Dedifferentiated amniotic fluid mesenchymal stem cell (primary cell): ENCODE measurements at regions not wholly inside any gene's neighbourhood (a gene's known extent, or its start where the extent isn't known, plus 50 kb on each side); places are given as distances from the start of the nearest gene placed in this dataset.
A peak's percentile ranks its signal among the peaks of the same experiment; 100 is the strongest.
"Not testable (repeated sequence)": the region's sequence is repeated elsewhere in the genome, so short reads cannot be mapped to it uniquely, and the experiment has no call there.

Experiments
- DNase-seq: peaks from one replicate; pipeline ENCODE4 v3.0.0-alpha.2; 2016; ENCODE audit errors: extremely low spot score

GRCh38 chr1:101547357-101547756 is 310.5 kb downstream of the S1PR1 start:
- DNase-seq = no peak

DNA sequence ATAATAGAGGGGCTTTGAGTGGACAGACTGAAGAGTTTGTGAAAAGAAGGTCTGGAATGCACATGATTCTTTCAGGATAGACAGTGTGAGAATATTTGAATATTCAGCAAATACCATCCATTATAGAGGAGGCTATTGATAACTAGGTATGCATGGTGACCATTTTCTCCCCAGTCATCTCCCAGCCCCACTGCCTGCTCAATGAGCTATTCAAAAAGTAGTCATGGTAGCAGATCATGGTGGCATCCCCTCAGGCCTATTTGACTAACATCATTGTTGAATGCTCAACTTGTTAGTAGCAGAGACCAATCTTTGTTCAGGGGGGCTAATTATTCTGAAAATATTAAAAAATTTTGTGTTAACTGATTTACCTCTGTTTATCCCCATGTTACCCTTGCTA is 311.6 kb downstream of the S1PR1 start:
- no peak for DNase-seq

GRCh38 chr1:101550581-101550980 is 313.8 kb downstream of the S1PR1 start:
- DNase-seq = no peak

GRCh38 chr1:101566883-101567538 is 330.2 kb downstream of the S1PR1 start:
- no peak for DNase-seq

DNA sequence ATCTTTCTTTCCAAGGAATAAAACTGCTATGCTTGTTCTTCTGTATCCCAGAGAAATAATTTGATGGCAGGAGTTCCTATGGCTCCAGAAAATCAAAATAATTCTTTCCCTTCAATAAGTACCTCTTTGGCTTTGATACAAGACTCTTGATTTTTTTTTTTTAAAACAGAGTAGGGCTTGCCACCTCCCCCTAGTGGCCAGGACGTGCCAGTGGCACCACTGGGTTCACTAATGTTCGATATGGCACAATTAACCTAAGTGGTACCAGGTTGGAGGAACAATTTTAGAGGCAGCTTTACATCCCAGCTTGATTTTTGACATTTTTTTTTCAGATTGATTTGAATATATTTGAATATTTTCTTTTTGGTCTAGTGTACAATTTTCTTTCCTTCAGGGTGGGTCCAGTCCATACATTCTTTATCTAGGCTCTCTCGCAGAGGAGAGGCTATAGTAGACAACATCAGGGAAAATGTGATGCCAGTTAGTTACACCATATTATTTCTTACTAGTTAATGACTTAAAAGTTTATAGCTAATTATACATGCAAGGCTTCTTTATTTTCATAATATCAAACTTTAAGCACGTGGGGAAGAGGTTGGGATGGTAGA is 330.9 kb downstream of the S1PR1 start:
- DNase-seq = no peak

DNA sequence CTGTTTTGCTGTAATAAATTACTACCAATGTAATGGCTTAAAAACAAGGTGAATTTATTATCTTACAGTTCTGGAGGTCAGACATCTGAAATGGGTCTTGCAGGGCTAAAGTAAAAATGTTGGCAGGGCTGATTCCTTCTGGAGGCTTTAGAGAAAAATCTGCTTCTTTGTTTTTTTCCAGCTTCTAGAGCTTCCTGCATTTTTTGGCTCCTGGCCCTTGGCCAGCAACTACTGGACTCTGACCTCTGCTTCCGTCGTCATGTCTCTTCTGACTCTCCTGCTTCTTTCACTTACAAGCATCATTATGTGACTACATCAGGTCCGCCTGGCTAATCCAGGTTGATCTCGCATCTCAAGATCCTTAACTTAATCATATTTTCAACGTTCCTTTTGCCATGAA is 350.9 kb downstream of the S1PR1 start:
- DNase-seq = no peak

DNA sequence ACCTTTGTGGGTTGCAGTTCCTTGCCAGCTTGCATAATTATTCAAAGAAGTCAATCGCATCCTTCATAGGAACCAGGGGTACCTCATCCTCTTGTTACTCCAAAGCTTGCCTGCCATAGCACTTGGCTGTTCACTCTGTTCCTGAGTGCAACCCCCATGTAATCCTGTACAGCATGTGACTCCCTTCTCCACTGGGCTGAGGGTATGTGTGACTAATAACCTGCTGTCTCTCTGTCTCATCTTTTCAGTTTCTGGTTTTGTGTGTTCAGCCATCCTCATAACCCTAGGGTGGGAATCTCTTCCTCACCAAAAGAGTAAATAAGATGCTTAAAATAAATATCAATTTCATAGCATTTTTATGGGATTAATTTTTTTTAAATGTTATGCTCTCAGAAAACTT is 351.9 kb downstream of the S1PR1 start:
- no peak for DNase-seq

GRCh38 chr1:101592845-101593244 is 356.0 kb downstream of the S1PR1 start:
- no peak for DNase-seq

DNA sequence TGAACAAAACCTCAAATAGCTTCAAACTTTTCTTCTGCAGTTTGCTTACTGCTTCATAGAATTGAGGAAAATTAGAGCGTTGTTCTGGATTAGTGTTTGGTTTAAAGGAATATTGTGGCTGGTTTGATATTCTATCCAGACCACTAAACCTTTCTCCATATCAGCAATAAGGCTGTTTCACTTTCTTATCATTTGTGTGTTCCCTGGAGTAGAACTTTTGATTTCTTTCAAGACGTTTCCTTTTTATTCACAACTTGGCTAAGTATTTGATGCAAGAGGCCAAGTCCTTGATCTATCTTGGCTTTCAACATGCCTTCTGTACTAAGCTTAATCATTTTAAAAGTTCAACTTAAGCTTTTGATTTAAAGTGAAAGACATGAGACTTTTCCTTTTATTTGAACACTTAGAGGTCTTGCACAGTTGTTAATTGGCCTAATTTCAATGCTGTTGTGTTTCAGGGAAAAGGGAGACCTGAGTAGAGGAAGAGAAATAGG is 359.1 kb downstream of the S1PR1 start:
- no peak for DNase-seq

DNA sequence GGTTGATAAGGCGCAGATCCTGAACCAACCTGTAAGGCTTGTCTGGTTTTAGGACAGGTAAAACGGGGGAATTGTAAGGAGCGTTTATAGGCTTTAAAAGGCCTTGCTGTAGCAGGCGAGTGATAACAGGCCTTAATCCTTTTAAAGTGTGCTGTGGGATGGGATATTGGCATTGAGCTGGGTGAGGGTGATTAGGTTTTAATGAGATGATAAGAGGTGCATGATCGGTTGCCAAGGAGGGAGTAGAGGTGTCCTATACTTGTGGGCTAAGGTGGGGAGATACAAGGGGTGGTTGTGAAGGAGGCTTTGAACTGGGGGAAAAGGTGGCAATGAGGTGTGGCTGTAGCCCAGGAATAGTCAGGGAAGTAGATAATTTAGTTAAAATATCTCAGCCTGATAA is 363.8 kb downstream of the S1PR1 start:
- not testable (repeated sequence) for DNase-seq

GRCh38 chr1:101603726-101604125 is 366.9 kb downstream of the S1PR1 start:
- no peak for DNase-seq

GRCh38 chr1:101605878-101606277 is 369.1 kb downstream of the S1PR1 start:
- DNase-seq = no peak

DNA sequence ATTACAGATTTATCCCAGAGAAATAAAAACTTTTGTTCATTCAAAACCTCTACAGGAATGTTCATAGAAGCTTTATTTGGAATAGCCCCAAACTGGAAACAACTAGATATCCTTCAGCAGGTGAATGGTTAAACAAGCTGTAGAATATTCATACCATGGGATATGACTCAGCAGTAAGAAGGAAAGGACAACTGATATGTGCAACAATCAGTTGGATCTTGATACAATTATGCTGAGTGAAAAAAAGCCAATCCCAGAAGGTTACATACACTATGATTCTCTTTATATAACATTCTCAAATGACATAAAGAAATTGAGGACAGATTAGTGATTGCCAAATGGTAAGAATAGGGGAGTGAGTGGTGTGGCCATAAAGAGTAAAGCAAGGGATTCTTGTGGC is 376.7 kb downstream of the S1PR1 start:
- no peak for DNase-seq

DNA sequence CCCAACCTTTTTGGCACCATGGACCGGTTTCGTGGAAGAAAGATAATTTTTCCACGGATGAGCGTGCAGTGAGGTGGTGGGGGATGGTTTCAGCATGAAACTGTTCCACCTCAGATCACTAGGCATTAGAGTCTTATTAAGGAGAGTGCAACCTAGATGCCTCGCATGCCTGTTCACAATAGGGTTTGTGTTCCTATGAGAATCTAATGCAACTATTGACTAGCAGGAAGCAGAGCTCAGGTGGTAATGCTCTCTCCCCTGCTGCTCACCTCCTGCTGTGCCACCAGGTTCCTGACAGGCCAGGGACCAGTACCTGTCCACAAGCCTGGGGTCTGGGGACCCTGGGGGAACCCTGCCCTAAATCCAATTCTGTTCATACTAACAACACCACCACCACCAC is 377.8 kb downstream of the OLFM3 start:
- DNase-seq = no peak

DNA sequence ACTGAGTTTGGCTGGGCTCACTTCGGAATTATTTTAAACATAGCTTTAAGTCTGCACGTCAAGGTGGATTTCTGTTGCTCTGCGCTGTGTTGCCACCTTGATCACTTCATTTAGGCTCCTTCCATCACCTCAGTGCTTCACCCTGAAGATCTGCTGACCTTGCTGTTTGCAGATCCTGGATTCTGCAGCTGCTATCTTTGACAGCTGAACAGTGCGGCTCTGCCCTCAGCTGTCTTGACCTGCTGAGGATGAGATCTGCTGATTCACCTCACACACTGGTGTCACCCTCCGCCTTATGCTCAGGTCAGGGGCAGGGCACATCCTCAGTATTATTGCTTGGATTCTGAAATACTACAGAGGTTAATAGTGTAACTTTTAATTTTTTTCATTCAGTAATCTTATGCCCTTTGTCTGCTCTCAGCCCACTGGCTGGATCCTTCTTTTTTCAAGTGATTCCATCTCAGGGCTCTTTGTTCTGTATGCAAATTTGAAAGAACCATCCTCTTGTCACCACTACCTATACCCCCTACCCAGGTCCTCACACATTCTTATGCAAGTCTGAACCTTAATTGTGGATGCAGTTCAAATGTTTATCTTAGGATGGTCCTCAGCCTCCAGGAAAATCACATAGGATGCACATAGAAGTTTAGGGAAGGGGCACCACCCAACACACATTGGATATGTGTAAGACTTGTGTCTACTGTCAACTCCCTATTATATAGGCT is 364.0 kb downstream of the OLFM3 start:
- DNase-seq = peak; percentile 2

- DNase-seq = no peak
These were observed 350.9 kb downstream of the OLFM3 start for GRCh38 chr1:101645810-101646209.

GRCh38 chr1:101652484-101652883 is 344.2 kb downstream of the OLFM3 start:
- DNase-seq = no peak

- DNase-seq = no peak
These were observed 343.2 kb downstream of the OLFM3 start for GRCh38 chr1:101653482-101653946.

DNA sequence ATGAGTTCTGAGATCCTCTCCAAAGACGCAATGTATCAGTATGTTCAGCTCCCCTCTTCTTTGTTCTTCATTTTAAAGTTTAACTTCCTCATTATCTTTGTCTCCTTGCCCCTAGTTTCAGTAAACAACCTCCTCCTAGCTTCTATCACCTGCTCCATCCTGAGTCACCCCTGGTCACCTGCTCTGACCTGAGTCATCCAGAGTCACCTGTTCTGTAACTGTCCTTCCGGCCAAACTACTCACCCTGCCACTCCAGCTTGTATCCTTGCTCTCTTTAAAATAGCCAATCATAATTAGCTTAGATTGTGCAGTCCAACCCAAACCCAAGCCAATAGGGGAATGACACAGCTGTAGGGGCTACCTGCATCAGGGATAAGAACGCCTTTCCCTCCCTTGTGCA is 332.0 kb downstream of the OLFM3 start:
- no peak for DNase-seq

- DNase-seq = no peak
These were observed 329.0 kb downstream of the OLFM3 start for GRCh38 chr1:101667761-101668160.

GRCh38 chr1:101683136-101683535 is 313.6 kb downstream of the OLFM3 start:
- no peak for DNase-seq

GRCh38 chr1:101683561-101683960 is 313.2 kb downstream of the OLFM3 start:
- DNase-seq = no peak

DNA sequence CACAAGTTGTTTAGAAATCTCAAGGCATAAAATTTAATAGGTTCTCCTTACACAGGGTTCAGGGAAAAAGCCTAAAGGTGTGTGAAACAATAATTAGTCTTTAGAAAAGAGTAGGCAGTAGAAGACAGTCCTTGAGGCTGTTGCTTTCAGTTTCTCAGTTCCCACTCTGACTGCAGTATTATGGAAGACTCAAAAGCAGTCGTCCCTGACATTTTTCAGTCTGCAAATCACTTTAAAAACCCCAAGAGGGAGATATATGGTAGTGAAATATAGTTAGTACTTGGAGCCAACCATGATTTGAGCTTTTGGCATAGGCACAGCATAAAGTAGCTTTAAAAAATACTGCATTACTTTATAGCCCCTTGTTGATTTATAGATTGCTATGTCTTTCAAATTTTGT is 299.7 kb downstream of the OLFM3 start:
- no peak for DNase-seq
